A673 (cell line): ENCODE measurements at regions not wholly inside any gene's neighbourhood (a gene's known extent, or its start where the extent isn't known, plus 50 kb on each side); places are given as distances from the start of the nearest gene placed in this dataset.

Experiments used
- BruUV-seq: library from RNA; stranded (reverse); fragments of 400-500 nt; replicated peaks from 2 replicates; lab custom pipeline; 2021; lab: Mats Ljungman, UMichigan
- CTCF ChIA-PET: fragments of 300-600 bp; sonication (Branson Sonifier 250); formaldehyde crosslinking; loops from one replicate; lab custom pipeline; 2022; ENCODE audit warnings: antibody characterized with exemption; lab: Charles Lee
- POLR2A ChIA-PET: fragments of 300-600 bp; sonication (Branson Sonifier 250); formaldehyde crosslinking; loops from one replicate; lab custom pipeline; 2022; ENCODE audit warnings: antibody characterized with exemption; ENCODE audit not compliant: low non-redundant PET; lab: Charles Lee
- DNase-seq: peaks from one replicate; pipeline ENCODE4 v3.0.0-alpha.2; 2015; ENCODE audit warnings: low spot score
- H3K27ac ChIP-seq: fragments of 200-600 bp; sonication (generic); 2 replicates; pipeline ENCODE4 v1.5.1; 2016; ENCODE audit warnings: mixed run types, low read depth, mild to moderate bottlenecking, mixed read lengths, antibody characterized with exemption, low read length; ENCODE audit not compliant: poor library complexity, severe bottlenecking
- H3K27me3 ChIP-seq: fragments of 200-600 bp; sonication (generic); replicated peaks from 2 replicates; pipeline ENCODE4 v1.6.1; 2017; ENCODE audit warnings: mixed run types, low read depth, mild to moderate bottlenecking, mixed read lengths, antibody characterized with exemption, low read length; ENCODE audit not compliant: insufficient read depth, poor library complexity
- H3K36me3 ChIP-seq: fragments of 200-600 bp; sonication (generic); 2 replicates; pipeline ENCODE4 v1.6.1; 2016; ENCODE audit warnings: mixed run types, mild to moderate bottlenecking, mixed read lengths, antibody characterized with exemption, low read length; ENCODE audit not compliant: insufficient read depth, poor library complexity, severe bottlenecking
- H3K4me1 ChIP-seq: fragments of 200-600 bp; sonication (generic); 2 replicates; pipeline ENCODE4 v1.6.1; 2017; ENCODE audit warnings: mixed run types, mild to moderate bottlenecking, mixed read lengths, antibody characterized with exemption, low read length; ENCODE audit not compliant: insufficient read depth, poor library complexity, severe bottlenecking
- H3K4me3 ChIP-seq: fragments of 200-600 bp; sonication (generic); 2 replicates; pipeline ENCODE4 v1.5.1; 2016; ENCODE audit warnings: low read depth, mixed run types, mild to moderate bottlenecking, mixed read lengths, low read length; ENCODE audit not compliant: poor library complexity, severe bottlenecking
- H3K9me3 ChIP-seq: fragments of 200-600 bp; sonication (generic); 2 replicates; pipeline ENCODE4 v1.6.1; 2016; ENCODE audit warnings: mixed run types, low read depth, mild to moderate bottlenecking, mixed read lengths, antibody characterized with exemption, low read length; ENCODE audit not compliant: poor library complexity, severe bottlenecking
- EZH2 ChIP-seq: fragments of 200-600 bp; sonication (generic); IDR thresholded peaks from 2 replicates; pipeline ENCODE4 v1.6.1; 2017; ENCODE audit warnings: borderline replicate concordance, low read depth, mild to moderate bottlenecking, mixed read lengths, antibody characterized with exemption, low read length; ENCODE audit not compliant: poor library complexity, severe bottlenecking
- intact Hi-C: fragments of 100-400 bp; cut with micrococcal nuclease; formaldehyde crosslinking; loops from one replicate; pipeline ENCODE4 v1.10.0; 2022; ENCODE audit not compliant: unreplicated experiment
- TF ChIP-seq, protein P1 (sequence below): fragments of 300-800, 200-600 bp; sonication (generic); conservative IDR thresholded peaks from 2 replicates; pipeline ENCODE4 v1.5.1; 2017; ENCODE audit warnings: low read depth, mild to moderate bottlenecking, antibody characterized with exemption, low read length, moderate library complexity, mixed read lengths

- Histone ChIP-seq H3K4me1 (peaks cover 18% of the 10 kb centered on the region), H3K27ac (no peak overlapping the region), H3K27me3 (no peaks in the 10 kb centered on the region), H3K4me3 (no peak overlapping the region), H3K9me3 (no peaks in the 10 kb centered on the region), H3K36me3 (no peaks in the 10 kb centered on the region)
- intact Hi-C loops = loop anchor here (5.0 kb wide), 2 partner anchors 419 to 529 kb away; no protein-coding TSS in a partner anchor
- CTCF ChIA-PET = interaction anchor here (0.7 to 1.3 kb wide), 2 partner anchors 332 to 418 kb away, joined by 3 to 4 read pairs; no protein-coding TSS in a partner anchor
- TF ChIP-seq EZH2 = no peak
- TF ChIP-seq, protein P1, sequence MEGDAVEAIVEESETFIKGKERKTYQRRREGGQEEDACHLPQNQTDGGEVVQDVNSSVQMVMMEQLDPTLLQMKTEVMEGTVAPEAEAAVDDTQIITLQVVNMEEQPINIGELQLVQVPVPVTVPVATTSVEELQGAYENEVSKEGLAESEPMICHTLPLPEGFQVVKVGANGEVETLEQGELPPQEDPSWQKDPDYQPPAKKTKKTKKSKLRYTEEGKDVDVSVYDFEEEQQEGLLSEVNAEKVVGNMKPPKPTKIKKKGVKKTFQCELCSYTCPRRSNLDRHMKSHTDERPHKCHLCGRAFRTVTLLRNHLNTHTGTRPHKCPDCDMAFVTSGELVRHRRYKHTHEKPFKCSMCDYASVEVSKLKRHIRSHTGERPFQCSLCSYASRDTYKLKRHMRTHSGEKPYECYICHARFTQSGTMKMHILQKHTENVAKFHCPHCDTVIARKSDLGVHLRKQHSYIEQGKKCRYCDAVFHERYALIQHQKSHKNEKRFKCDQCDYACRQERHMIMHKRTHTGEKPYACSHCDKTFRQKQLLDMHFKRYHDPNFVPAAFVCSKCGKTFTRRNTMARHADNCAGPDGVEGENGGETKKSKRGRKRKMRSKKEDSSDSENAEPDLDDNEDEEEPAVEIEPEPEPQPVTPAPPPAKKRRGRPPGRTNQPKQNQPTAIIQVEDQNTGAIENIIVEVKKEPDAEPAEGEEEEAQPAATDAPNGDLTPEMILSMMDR = no peak
- no TSS peak for BruUV-seq
- DNase-seq = no peak
- POLR2A ChIA-PET = interaction anchor here (0.7 kb wide), 2 partner anchors 191 to 541 kb away, joined by 3 to 4 read pairs; no protein-coding TSS in a partner anchor
Observed at GRCh38 chr12:71218616-71219015, 60.8 kb upstream of the TSPAN8 start.

- Histone ChIP-seq H3K4me3 (no peak overlapping the region), H3K9me3 (no peaks in the 10 kb centered on the region), H3K27ac (no peak overlapping the region), H3K36me3 (no peaks in the 10 kb centered on the region), H3K4me1 (peaks cover 18% of the 10 kb centered on the region), H3K27me3 (no peaks in the 10 kb centered on the region)
- DNase-seq = peak; percentile 79
- TF ChIP-seq EZH2 = no peak
- TF ChIP-seq, protein P1 = peak; percentile 82
- intact Hi-C loops = loop anchor here (1.0 to 5.0 kb wide), 4 partner anchors 173 to 530 kb away; no protein-coding TSS in a partner anchor
- no TSS peak for BruUV-seq
- CTCF ChIA-PET = interaction anchor here (1.2 to 1.3 kb wide), 3 partner anchors 176 to 530 kb away, joined by 3 to 4 read pairs (median 4); no protein-coding TSS in a partner anchor
- POLR2A ChIA-PET = interaction anchor here (0.7 kb wide), 1 partner anchor 440 kb away, joined by 4 read pairs; no protein-coding TSS in a partner anchor
Observed at GRCh38 chr12:71216725-71217579, 59.2 kb upstream of the TSPAN8 start.

- CTCF ChIA-PET = interaction anchor here (0.6 kb wide), 1 partner anchor 278 kb away, joined by 3 read pairs; no protein-coding TSS in a partner anchor
- POLR2A ChIA-PET = no interaction called here
- intact Hi-C loops = loop anchor here (5.0 kb wide), 2 partner anchors 423 to 533 kb away; no protein-coding TSS in a partner anchor
Observed at GRCh38 chr12:71214511-71215285, 56.9 kb upstream of the TSPAN8 start.

More at GRCh38 chr12:71214511-71215285, 56.9 kb upstream of the TSPAN8 start:
- DNase-seq = no peak
- no TSS peak for BruUV-seq
- Histone ChIP-seq H3K36me3 (no peaks in the 10 kb centered on the region), H3K27me3 (no peaks in the 10 kb centered on the region), H3K4me1 (peaks cover 8% of the 10 kb centered on the region), H3K4me3 (no peak overlapping the region), H3K27ac (no peak overlapping the region), H3K9me3 (peaks cover 12% of the 10 kb centered on the region)
- TF ChIP-seq EZH2 = no peak
- TF ChIP-seq, protein P1 = no peak
